SK-N-SH (cell line): ENCODE measurements at regions not wholly inside any gene's neighbourhood (a gene's known extent, or its start where the extent isn't known, plus 50 kb on each side); places are given as distances from the start of the nearest gene placed in this dataset.

Source experiments
- CTCF ChIA-PET: fragments of 300-600, 350-600 bp; formaldehyde crosslinking; extraction: SDS; loops from one replicate; lab custom pipeline; 2021; lab: Yijun Ruan, JAX
- POLR2A ChIA-PET: fragments of 350-600 bp; sonication (Branson Sonifier 250); formaldehyde crosslinking; extraction: SDS; loops from one replicate; lab custom pipeline; 2020; ENCODE audit warnings: antibody characterized with exemption, inconsistent platforms; lab: Yijun Ruan, JAX
- DNase-seq: peaks from one replicate; pipeline ENCODE4 v3.0.0; 2012
- H2AFZ ChIP-seq: fragments of 200-600 bp; sonication (generic); 2 replicates; pipeline ENCODE4 v1.8.1; 2016; ENCODE audit warnings: antibody characterized with exemption, mild to moderate bottlenecking, low read depth
- H3F3A ChIP-seq: fragments of 200-600 bp; sonication (generic); replicated peaks from 2 replicates; pipeline ENCODE3; 2016; ENCODE audit warnings: antibody characterized with exemption, mild to moderate bottlenecking; ENCODE audit not compliant: insufficient read depth
- H3K27ac ChIP-seq, 2 experiments: fragments of 200-500 bp in 1 of 2; fragments of 200-600 bp in 1 of 2; sonication (Bioruptor generic) in 1 of 2; sonication (generic), shearing (Covaris generic) in 1 of 2; 2 replicates each; pipeline versions ENCODE4 v1.5.1 to v1.6.1; 2014 to 2016; ENCODE audit warnings: low read depth in 2 of 2, inconsistent platforms in 1 of 2, low read length in 1 of 2, mild to moderate bottlenecking in 1 of 2, mixed read lengths in 1 of 2
- H3K27me3 ChIP-seq: fragments of 200-600 bp; sonication (generic), shearing (Covaris generic); 2 replicates; pipeline ENCODE4 v1.6.1; 2016; ENCODE audit warnings: mixed run types; ENCODE audit not compliant: insufficient read depth
- H3K36me3 ChIP-seq, 2 experiments: fragments of 200-500 bp in 1 of 2; fragments of 200-600 bp in 1 of 2; sonication (Bioruptor generic) in 1 of 2; sonication (generic) in 1 of 2; replicated peaks in 1 of 2; 2 replicates each; pipeline versions ENCODE3 to v1.5.1; 2014 to 2016; ENCODE audit warnings: low read length in 1 of 2, mild to moderate bottlenecking in 1 of 2; ENCODE audit not compliant: insufficient read depth in 2 of 2, control insufficient read depth in 1 of 2
- H3K4me1 ChIP-seq, 2 experiments: fragments of 200-500 bp in 1 of 2; fragments of 200-600 bp in 1 of 2; sonication (Bioruptor generic) in 1 of 2; sonication (generic), shearing (Covaris generic) in 1 of 2; 2 replicates each; pipeline versions ENCODE4 v1.5.1 to v1.6.1; 2014 to 2016; ENCODE audit warnings: low read depth in 1 of 2, low read length in 1 of 2, mixed run types in 1 of 2; ENCODE audit not compliant: insufficient read depth in 2 of 2, control insufficient read depth in 1 of 2
- H3K4me2 ChIP-seq: fragments of 200-600 bp; sonication (generic), shearing (Covaris generic); 2 replicates; pipeline ENCODE4 v1.6.1; 2017; ENCODE audit warnings: mixed run types
- H3K4me3 ChIP-seq, 2 experiments: fragments of 200-500 bp in 1 of 2; fragments of 200-600 bp in 1 of 2; sonication (Bioruptor generic) in 1 of 2; sonication (generic), shearing (Covaris generic) in 1 of 2; 2 replicates each; pipeline versions ENCODE4 v1.5.1 to v1.8.1; 2014 to 2016; ENCODE audit warnings: low read depth in 2 of 2, inconsistent platforms in 1 of 2, low read length in 1 of 2, mild to moderate bottlenecking in 1 of 2, mixed read lengths in 1 of 2, moderate library complexity in 1 of 2
- H3K79me2 ChIP-seq: fragments of 200-600 bp; sonication (generic); 2 replicates; pipeline ENCODE4 v1.8.1; 2017; ENCODE audit warnings: mild to moderate bottlenecking; ENCODE audit not compliant: insufficient read depth
- H3K9ac ChIP-seq: fragments of 200-600 bp; sonication (generic); 2 replicates; pipeline ENCODE4 v1.6.1; 2017; ENCODE audit warnings: mixed run types
- H3K9me2 ChIP-seq: fragments of 200-600 bp; sonication (generic); 2 replicates; pipeline ENCODE4 v1.6.1; 2017; ENCODE audit warnings: mixed run types
- H3K9me3 ChIP-seq: fragments of 200-600 bp; sonication (generic); 2 replicates; pipeline ENCODE4 v1.6.1; 2017; ENCODE audit warnings: mixed run types, mild to moderate bottlenecking, moderate library complexity
- H4K20me1 ChIP-seq: fragments of 200-600 bp; sonication (generic); 2 replicates; pipeline ENCODE4 v1.6.1; 2017; ENCODE audit warnings: mild to moderate bottlenecking, mixed run types; ENCODE audit not compliant: insufficient read depth
- GABPA ChIP-seq: IDR thresholded peaks from 2 replicates; pipeline ENCODE4 v1.4.0; 2012; ENCODE audit warnings: low read depth, mild to moderate bottlenecking
- NFIC ChIP-seq: IDR thresholded peaks from 2 replicates; pipeline ENCODE4 v1.4.0; 2012; ENCODE audit warnings: borderline replicate concordance
- PBX3 ChIP-seq: IDR thresholded peaks from 2 replicates; pipeline ENCODE4; 2012
- RAD21 ChIP-seq: IDR thresholded peaks from 2 replicates; pipeline ENCODE4 v1.6.1; 2012; ENCODE audit warnings: mild to moderate bottlenecking, low read length
- SMC3 ChIP-seq: IDR thresholded peaks from 2 replicates; pipeline ENCODE4 v1.6.1; 2012; ENCODE audit warnings: low read depth, low read length, improper control_type of control experiment
- USF1 ChIP-seq: IDR thresholded peaks from 2 replicates; pipeline ENCODE4 v1.4.0; 2012; ENCODE audit warnings: low read depth, borderline replicate concordance
- WGBS: methylation state at CpG from one replicate; pipeline ENCODE4 v1.1.6; 2017; ENCODE audit warnings: low lambda C conversion rate; 5-methylcytosine and 5-hydroxymethylcytosine counted together

DNA sequence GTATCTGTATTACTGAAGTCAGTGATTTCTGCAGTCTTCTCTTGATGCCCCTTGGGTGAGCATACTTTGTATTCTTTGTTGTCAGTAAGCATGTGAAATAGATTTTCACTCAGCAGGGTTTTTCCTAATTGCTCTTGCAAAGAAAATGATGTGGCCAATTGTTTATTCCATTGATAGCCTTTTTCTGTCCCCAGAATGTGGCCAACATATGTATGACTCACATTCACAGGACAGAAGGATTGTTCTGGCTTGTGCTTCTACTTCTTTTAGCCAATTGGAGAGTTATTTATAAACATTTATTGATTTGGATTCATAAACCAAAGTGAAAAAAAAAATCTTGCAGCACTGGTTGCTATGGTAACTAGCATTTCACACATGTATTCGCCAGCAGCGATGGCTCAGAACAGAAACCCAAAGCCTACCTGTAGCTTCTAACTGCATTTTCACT lies 54.4 kb upstream of the RBM24 start:
- Histone ChIP-seq H3K27ac (no peak overlapping the region), H3K9ac (no peak overlapping the region), H3K79me2 (no peaks in the 10 kb centered on the region), H3K4me3 (no peak overlapping the region), H2AFZ (no peak overlapping the region), H3K9me2 (no peaks in the 10 kb centered on the region), H4K20me1 (no peaks in the 10 kb centered on the region), H3K4me2 (no peak overlapping the region)
- CTCF ChIA-PET, result no interaction called here
- WGBS, result 64% methylated on average over 2 of the region's 2 CpGs
- TF ChIP-seq PBX3 (no peak), GABPA (no peak), RAD21 (no peak), SMC3 (no peak)
- TF ChIP-seq, all 33 proteins: peak for 0
- DNase-seq, result no peak
- Histone ChIP-seq H3K27me3 (no peaks in the 10 kb centered on the region), H3F3A (no peaks in the 10 kb centered on the region), H3K36me3 (no peaks in the 10 kb centered on the region), H3K4me1 (no peaks in the 10 kb centered on the region), H3K9me3 (no peaks in the 10 kb centered on the region)
- POLR2A ChIA-PET, result no interaction called here

GRCh38 chr6:17227403-17227802 lies 53.8 kb upstream of the RBM24 start:
- H3K27me3 ChIP-seq, result no peaks in the 10 kb centered on the region
- no peak overlapping the region for H3K4me2 ChIP-seq
- no peak overlapping the region for H2AFZ ChIP-seq
- H3K9me3 ChIP-seq, result no peaks in the 10 kb centered on the region
- no peak overlapping the region for H3K4me3 ChIP-seq
- no peak overlapping the region for H3K9ac ChIP-seq
- no peaks in the 10 kb centered on the region for H4K20me1 ChIP-seq
- H3F3A ChIP-seq, result no peaks in the 10 kb centered on the region
- CTCF ChIA-PET, result no interaction called here
- no peak for DNase-seq
- TF ChIP-seq USF1, result no peak
- TF ChIP-seq NFIC, result no peak
- no peaks in the 10 kb centered on the region for H3K4me1 ChIP-seq
- no peaks in the 10 kb centered on the region for H3K36me3 ChIP-seq
- no peaks in the 10 kb centered on the region for H3K9me2 ChIP-seq
- POLR2A ChIA-PET, result no interaction called here
- 80% methylated on average over 4 of the region's 4 CpGs for WGBS
- no peaks in the 10 kb centered on the region for H3K79me2 ChIP-seq
- no peak overlapping the region for H3K27ac ChIP-seq
